ENCODE measurements at regions not wholly inside any gene's neighbourhood (a gene's known extent, or its start where the extent isn't known, plus 50 kb on each side); places are given as distances from the start of the nearest gene placed in this dataset.
A peak's percentile ranks its signal among the peaks of the same experiment; 100 is the strongest.
"Not testable (repeated sequence)": the region's sequence is repeated elsewhere in the genome, so short reads cannot be mapped to it uniquely, and the experiment has no call there.

- no peak for DNase-seq (ENCODE audit: low spot score)
- TF ChIP-seq CTCF (IDR thresholded peaks at IDR 0.05; ENCODE audit: extremely low read depth, missing control alignments), result no peak
Measured at GRCh38 chr19:14328406-14328805, 52.8 kb upstream of the ADGRE5 start.

- DNase-seq (ENCODE audit: low spot score), result not testable (repeated sequence)
Measured at GRCh38 chr19:14327061-14327460, 54.2 kb upstream of the ADGRE5 start.

GRCh38 chr19:14325863-14326262, 55.4 kb upstream of the ADGRE5 start:
- DNase-seq (ENCODE audit: low spot score), result no peak
- TF ChIP-seq CTCF (IDR thresholded peaks at IDR 0.05; ENCODE audit: extremely low read depth, missing control alignments), result no peak

GRCh38 chr19:14325134-14325533, 56.1 kb upstream of the ADGRE5 start:
- TF ChIP-seq CTCF (IDR thresholded peaks at IDR 0.05; ENCODE audit: extremely low read depth, missing control alignments), result no peak
- no peak for DNase-seq (ENCODE audit: low spot score)

- no peak for TF ChIP-seq CTCF (IDR thresholded peaks at IDR 0.05; ENCODE audit: extremely low read depth, missing control alignments)
- no peak for DNase-seq (ENCODE audit: low spot score)
Measured at GRCh38 chr19:14322889-14323463, 58.3 kb upstream of the ADGRE5 start.

GRCh38 chr19:14320253-14320652, 61.0 kb upstream of the ADGRE5 start:
- no peak for DNase-seq (ENCODE audit: low spot score)
- no peak for TF ChIP-seq CTCF (IDR thresholded peaks at IDR 0.05; ENCODE audit: extremely low read depth, missing control alignments)

GRCh38 chr19:14319720-14320119, 61.5 kb upstream of the ADGRE5 start:
- DNase-seq (ENCODE audit: low spot score), result not testable (repeated sequence)

GRCh38 chr19:14318873-14319272, 62.4 kb upstream of the ADGRE5 start:
- peak; percentile 77 for DNase-seq (ENCODE audit: low spot score)
- peak; percentile 46 for TF ChIP-seq CTCF (IDR thresholded peaks at IDR 0.05; ENCODE audit: extremely low read depth, missing control alignments)

Measured in GM20000 (cell line).